ENCODE measurements at regions not wholly inside any gene's neighbourhood (a gene's known extent, or its start where the extent isn't known, plus 50 kb on each side); places are given as distances from the start of the nearest gene placed in this dataset.
"Not testable (repeated sequence)": the region's sequence is repeated elsewhere in the genome, so short reads cannot be mapped to it uniquely, and the experiment has no call there.

DNA sequence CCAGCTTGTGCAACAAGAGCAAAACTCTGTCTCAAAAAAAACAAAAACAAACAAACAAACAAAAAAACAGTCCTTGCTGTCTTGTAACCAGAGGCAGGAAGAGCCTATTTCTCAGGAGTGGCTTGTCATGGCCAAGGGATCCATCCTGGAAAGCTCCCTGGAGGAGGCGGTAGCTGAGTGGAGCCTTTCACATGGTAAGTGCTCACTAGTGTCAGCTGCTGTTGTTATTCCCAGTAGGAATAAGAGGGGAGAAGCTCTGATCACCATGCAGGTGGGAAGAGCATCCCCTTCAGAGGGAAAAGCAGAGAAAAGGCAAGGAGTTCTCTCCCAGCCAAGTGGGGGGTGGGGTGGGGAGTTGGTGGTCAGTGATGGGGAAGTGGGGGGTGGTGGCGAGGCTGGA lies 54.6 kb upstream of the WNT7B start:
- Mint-ChIP-seq H3K4me1 (peaks cover 44% of the 10 kb centered on the region), H3K9me3 (no peaks in the 10 kb centered on the region), H3K27me3 (ENCODE audit: low read depth) (peaks cover 20% of the 10 kb centered on the region), H3K27ac (no peak overlapping the region), H3K4me3 (no peak overlapping the region), H3K36me3 (no peaks in the 10 kb centered on the region)
- 0 out of 2 replicates have a peak, but pooled peaks have one; percentile 2 for ATAC-seq
- ChIA-PET POLR2A (interaction anchor here (0.6 kb wide), 1 partner anchor 17 kb away, joined by 5 read pairs; no protein-coding TSS in a partner anchor), CTCF (interaction anchor here (0.6 to 8.7 kb wide), 4 partner anchors 18 to 85 kb away, joined by 3 to 65 read pairs (median 8); no protein-coding TSS in a partner anchor)
- peak; percentile 9 for DNase-seq (ENCODE audit: low spot score)
- TF ChIP-seq ZNF671 (CRISPR knock-in tag; IDR thresholded peaks at IDR 0.05), result no peak
- TF ChIP-seq ETV6 (CRISPR knock-in tag; IDR thresholded peaks at IDR 0.05), result no peak
- TF ChIP-seq ZNF423 (CRISPR knock-in tag; IDR thresholded peaks at IDR 0.05), result no peak
- no peak for TF ChIP-seq MYBL2 (CRISPR knock-in tag; IDR thresholded peaks at IDR 0.05)
- TF ChIP-seq, protein P1, sequence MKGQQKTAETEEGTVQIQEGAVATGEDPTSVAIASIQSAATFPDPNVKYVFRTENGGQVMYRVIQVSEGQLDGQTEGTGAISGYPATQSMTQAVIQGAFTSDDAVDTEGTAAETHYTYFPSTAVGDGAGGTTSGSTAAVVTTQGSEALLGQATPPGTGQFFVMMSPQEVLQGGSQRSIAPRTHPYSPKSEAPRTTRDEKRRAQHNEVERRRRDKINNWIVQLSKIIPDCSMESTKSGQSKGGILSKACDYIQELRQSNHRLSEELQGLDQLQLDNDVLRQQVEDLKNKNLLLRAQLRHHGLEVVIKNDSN (CRISPR knock-in tag; IDR thresholded peaks at IDR 0.05), result no peak
- TF ChIP-seq KAT7 (CRISPR knock-in tag; IDR thresholded peaks at IDR 0.05; ENCODE audit: borderline replicate concordance), result no peak
- TF ChIP-seq, protein P2, sequence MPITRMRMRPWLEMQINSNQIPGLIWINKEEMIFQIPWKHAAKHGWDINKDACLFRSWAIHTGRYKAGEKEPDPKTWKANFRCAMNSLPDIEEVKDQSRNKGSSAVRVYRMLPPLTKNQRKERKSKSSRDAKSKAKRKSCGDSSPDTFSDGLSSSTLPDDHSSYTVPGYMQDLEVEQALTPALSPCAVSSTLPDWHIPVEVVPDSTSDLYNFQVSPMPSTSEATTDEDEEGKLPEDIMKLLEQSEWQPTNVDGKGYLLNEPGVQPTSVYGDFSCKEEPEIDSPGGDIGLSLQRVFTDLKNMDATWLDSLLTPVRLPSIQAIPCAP (CRISPR knock-in tag; IDR thresholded peaks at IDR 0.05), result no peak
- TF ChIP-seq JAZF1 (CRISPR knock-in tag; IDR thresholded peaks at IDR 0.05), result no peak

DNA sequence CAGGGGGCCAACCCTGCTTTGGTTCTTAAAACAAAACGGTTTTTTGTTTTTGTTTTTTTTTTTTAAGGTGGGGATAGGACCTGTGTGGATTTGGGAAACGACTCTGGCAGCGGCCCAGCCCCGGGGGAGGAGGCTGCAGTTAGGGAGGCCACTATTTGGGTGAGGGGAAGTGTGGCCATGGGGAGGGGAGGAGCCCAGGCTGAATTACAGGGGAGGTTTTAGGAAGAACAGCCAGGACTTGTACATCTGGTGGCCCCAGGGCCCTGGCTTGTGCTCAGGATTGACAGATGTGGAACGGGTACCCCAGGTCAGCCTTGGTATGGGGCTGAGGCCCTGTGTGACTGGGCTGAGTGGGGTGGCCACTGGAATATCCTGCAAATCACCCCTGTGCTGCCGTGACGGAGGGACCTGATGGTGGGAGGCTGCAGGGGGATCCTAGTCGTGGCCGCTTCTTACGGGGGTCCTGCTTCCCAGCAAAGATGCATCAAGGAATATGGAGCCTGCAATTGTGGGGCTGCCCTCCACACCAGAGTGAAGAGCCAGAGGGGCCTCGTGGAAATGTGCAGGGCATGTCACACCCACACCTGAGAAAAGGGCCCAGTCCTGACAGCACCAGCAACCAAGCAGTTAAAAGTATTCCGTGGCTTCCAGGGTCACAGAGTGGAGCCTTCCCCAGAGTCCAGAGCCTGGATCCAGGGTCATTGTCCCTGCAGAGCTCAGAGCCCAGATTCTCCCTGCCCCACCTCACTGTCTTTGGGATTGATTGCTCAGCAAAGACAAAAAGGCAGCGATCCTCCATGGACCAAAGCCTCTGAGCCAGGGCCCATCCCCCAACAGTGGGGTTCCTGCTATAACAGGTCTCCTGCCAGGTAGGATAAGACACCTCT lies 55.2 kb upstream of the WNT7B start:
- ChIA-PET POLR2A (interaction anchor here (0.6 kb wide), 1 partner anchor 16 kb away, joined by 5 read pairs; no protein-coding TSS in a partner anchor), CTCF (interaction anchor here (0.6 to 8.7 kb wide), 3 partner anchors 19 to 41 kb away, joined by 3 to 65 read pairs (median 14); no protein-coding TSS in a partner anchor)
- Mint-ChIP-seq H3K4me1 (peaks cover 44% of the 10 kb centered on the region), H3K27ac (0 out of 2 replicates have a peak overlapping the region, but pooled peaks have one; percentile 45), H3K36me3 (no peaks in the 10 kb centered on the region), H3K4me3 (no peak overlapping the region), H3K27me3 (ENCODE audit: low read depth) (peaks cover 14% of the 10 kb centered on the region), H3K9me3 (no peaks in the 10 kb centered on the region)
- TF ChIP-seq, protein P3, sequence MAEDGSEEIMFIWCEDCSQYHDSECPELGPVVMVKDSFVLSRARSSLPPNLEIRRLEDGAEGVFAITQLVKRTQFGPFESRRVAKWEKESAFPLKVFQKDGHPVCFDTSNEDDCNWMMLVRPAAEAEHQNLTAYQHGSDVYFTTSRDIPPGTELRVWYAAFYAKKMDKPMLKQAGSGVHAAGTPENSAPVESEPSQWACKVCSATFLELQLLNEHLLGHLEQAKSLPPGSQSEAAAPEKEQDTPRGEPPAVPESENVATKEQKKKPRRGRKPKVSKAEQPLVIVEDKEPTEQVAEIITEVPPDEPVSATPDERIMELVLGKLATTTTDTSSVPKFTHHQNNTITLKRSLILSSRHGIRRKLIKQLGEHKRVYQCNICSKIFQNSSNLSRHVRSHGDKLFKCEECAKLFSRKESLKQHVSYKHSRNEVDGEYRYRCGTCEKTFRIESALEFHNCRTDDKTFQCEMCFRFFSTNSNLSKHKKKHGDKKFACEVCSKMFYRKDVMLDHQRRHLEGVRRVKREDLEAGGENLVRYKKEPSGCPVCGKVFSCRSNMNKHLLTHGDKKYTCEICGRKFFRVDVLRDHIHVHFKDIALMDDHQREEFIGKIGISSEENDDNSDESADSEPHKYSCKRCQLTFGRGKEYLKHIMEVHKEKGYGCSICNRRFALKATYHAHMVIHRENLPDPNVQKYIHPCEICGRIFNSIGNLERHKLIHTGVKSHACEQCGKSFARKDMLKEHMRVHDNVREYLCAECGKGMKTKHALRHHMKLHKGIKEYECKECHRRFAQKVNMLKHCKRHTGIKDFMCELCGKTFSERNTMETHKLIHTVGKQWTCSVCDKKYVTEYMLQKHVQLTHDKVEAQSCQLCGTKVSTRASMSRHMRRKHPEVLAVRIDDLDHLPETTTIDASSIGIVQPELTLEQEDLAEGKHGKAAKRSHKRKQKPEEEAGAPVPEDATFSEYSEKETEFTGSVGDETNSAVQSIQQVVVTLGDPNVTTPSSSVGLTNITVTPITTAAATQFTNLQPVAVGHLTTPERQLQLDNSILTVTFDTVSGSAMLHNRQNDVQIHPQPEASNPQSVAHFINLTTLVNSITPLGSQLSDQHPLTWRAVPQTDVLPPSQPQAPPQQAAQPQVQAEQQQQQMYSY (CRISPR knock-in tag; IDR thresholded peaks at IDR 0.05), result no peak
- ATAC-seq (no peak), DNase-seq (ENCODE audit: low spot score) (peak; percentile 11)

DNA sequence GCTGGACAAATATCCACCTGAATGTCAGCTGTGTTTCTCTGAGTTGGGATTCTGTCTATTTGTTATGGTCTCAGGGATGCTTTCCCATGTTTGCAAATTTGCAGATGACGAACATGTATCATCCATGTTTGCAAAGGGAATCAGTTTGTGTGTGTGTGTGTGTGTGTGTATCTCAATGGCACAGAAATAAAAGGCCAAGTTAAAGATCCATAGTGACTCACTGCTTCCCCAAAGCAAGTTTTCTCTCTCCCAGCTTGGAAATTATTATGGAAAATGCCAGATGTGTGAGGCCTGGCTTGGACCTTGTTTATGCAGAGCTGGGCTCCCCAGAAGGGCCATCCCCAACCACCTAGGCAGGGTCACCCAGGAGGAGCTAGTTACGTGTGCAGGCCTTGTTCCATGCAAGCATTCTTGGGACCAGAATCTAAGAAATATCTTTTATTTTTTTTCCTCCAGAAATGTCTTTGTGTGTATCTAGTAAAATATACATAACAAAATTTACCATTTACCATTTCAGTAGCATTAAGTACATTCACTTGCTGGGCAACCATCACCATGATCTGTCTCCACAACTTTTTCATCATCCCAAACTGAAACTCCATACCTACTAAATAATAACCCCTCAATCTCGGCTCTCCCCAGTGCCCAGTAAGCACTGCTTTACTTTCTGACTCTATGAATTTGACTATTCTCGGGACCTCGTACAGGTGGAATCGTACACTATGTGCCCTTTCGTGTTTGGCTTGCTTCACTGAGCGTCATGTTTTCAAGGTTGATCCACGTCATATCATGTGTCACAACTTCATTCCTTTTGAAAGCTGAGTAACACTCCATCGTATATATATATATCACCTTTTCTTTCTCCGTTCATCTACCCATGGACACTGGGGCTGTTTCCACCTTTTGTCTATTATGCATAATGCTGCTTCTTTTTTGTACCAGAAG lies 56.6 kb upstream of the WNT7B start:
- H3K4me1 Mint-ChIP-seq, result peaks cover 40% of the 10 kb centered on the region
- H3K4me3 Mint-ChIP-seq, result no peak overlapping the region
- ChIA-PET CTCF (interaction anchor here (8.7 kb wide), 1 partner anchor 27 kb away, joined by 65 read pairs; no protein-coding TSS in a partner anchor), POLR2A (interaction anchor here (0.6 kb wide), 1 partner anchor 19 kb away, joined by 5 read pairs; no protein-coding TSS in a partner anchor)
- H3K27me3 Mint-ChIP-seq (ENCODE audit: low read depth), result peaks cover 6% of the 10 kb centered on the region
- H3K36me3 Mint-ChIP-seq, result no peaks in the 10 kb centered on the region
- peak; percentile 1 for DNase-seq (ENCODE audit: low spot score)
- ATAC-seq, result no peak
- no peaks in the 10 kb centered on the region for H3K9me3 Mint-ChIP-seq
- peak overlapping the region; percentile 30; the same call in 1 of the 2 replicates for H3K27ac Mint-ChIP-seq
- TF ChIP-seq, protein P3 (CRISPR knock-in tag; IDR thresholded peaks at IDR 0.05), result no peak

DNA sequence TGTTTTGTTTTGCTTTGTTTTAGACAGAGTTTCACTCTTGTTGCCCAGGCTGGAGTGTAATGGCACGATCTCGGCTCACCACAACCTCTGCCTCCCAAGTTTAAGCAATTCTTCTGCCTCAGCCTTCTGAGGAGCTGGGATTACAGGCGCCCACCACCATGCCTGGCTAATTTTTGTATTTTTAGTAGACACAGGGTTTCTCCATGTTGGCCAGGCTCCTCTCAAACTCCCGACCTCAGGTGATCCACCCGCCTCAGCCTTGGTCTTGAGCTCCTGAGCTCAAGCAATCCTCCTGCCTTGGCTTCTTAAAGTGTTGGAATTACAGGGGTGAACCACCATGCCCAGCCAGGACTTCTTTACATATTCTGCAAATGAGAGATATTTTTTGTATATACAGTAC lies 57.5 kb upstream of the WNT7B start:
- POLR2A ChIA-PET; H3K27me3 Mint-ChIP-seq (ENCODE audit: low read depth); H3K27ac Mint-ChIP-seq; H3K9me3 Mint-ChIP-seq; ATAC-seq; H3K36me3 Mint-ChIP-seq: not testable (repeated sequence)
- peak; percentile 2 for DNase-seq (ENCODE audit: low spot score)
- Mint-ChIP-seq H3K4me3 (peak overlapping the region; percentile 81), H3K4me1 (peaks cover 40% of the 10 kb centered on the region)
- CTCF ChIA-PET, result interaction anchor here (4.8 kb wide), 1 partner anchor 29 kb away, joined by 127 read pairs; no protein-coding TSS in a partner anchor
